Muscle of leg (tissue), 3 donors: ENCODE measurements at regions not wholly inside any gene's neighbourhood (a gene's known extent, or its start where the extent isn't known, plus 50 kb on each side); places are given as distances from the start of the nearest gene placed in this dataset.

ENCODE experiments used
- DNase-seq: peaks from one replicate; pipeline ENCODE4 v3.0.0; 2013
- H3K27ac ChIP-seq: one replicate; pipeline ENCODE4 v1.5.1; 2013; ENCODE audit warnings: mild to moderate bottlenecking, low read length, control low read depth
- H3K27me3 ChIP-seq: one replicate; pipeline ENCODE4 v1.6.1; 2013; ENCODE audit warnings: low read length; ENCODE audit not compliant: control insufficient read depth, insufficient read depth
- H3K36me3 ChIP-seq: one replicate; pipeline ENCODE4 v1.6.1; 2013; ENCODE audit warnings: low read length; ENCODE audit not compliant: control insufficient read depth, insufficient read depth
- H3K4me1 ChIP-seq: one replicate; pipeline ENCODE4 v1.6.1; 2013; ENCODE audit warnings: low read length; ENCODE audit not compliant: control insufficient read depth, insufficient read depth
- H3K4me3 ChIP-seq: one replicate; pipeline ENCODE4 v1.5.1; 2013; ENCODE audit warnings: low read length, control low read depth
- H3K9me3 ChIP-seq: replicated peaks from 2 replicates; pipeline ENCODE4 v1.6.1; 2013; ENCODE audit warnings: low read depth, low read length; ENCODE audit not compliant: control insufficient read depth
- WGBS: methylation state at CpG from one replicate; pipeline ENCODE4 v1.1.5; 2013; ENCODE audit warnings: missing lambda C conversion rate; ENCODE audit not compliant: insufficient coverage; 5-methylcytosine and 5-hydroxymethylcytosine counted together

- H3K4me1 ChIP-seq = no peaks in the 10 kb centered on the region
- WGBS = no CpG with 5 or more reads among the region's 5 CpGs
- no peak overlapping the region for H3K27ac ChIP-seq
- H3K4me3 ChIP-seq = no peak overlapping the region
- H3K9me3 ChIP-seq = no peaks in the 10 kb centered on the region
- no peak for DNase-seq
- H3K27me3 ChIP-seq = no peaks in the 10 kb centered on the region
- no peaks in the 10 kb centered on the region for H3K36me3 ChIP-seq
Observed at GRCh38 chr11:96680211-96681018, 290.6 kb downstream of the JRKL start.

- H3K27me3 ChIP-seq = no peaks in the 10 kb centered on the region
- no peaks in the 10 kb centered on the region for H3K9me3 ChIP-seq
- DNase-seq = no peak
- H3K4me3 ChIP-seq = no peak overlapping the region
- H3K4me1 ChIP-seq = no peaks in the 10 kb centered on the region
- no CpG with 5 or more reads among the region's 5 CpGs for WGBS
- no peaks in the 10 kb centered on the region for H3K36me3 ChIP-seq
- H3K27ac ChIP-seq = no peak overlapping the region
Observed at GRCh38 chr11:96681019-96681716, 291.4 kb downstream of the JRKL start.

GRCh38 chr11:96694338-96694737, 304.5 kb downstream of the JRKL start:
- Histone ChIP-seq H3K4me3 (no peak overlapping the region), H3K36me3 (no peaks in the 10 kb centered on the region), H3K27ac (no peak overlapping the region), H3K9me3 (no peaks in the 10 kb centered on the region), H3K4me1 (no peaks in the 10 kb centered on the region), H3K27me3 (no peaks in the 10 kb centered on the region)
- no peak for DNase-seq
- 61% methylated on average over 3 of the region's 5 CpGs for WGBS

- Histone ChIP-seq H3K27ac (no peak overlapping the region), H3K9me3 (no peaks in the 10 kb centered on the region), H3K4me3 (no peak overlapping the region), H3K27me3 (no peaks in the 10 kb centered on the region), H3K36me3 (no peaks in the 10 kb centered on the region), H3K4me1 (no peaks in the 10 kb centered on the region)
- no peak for DNase-seq
- WGBS = 17% methylated on average over 1 of the region's 1 CpG
Observed at GRCh38 chr11:96696731-96697130, 306.9 kb downstream of the JRKL start.

- H3K27ac ChIP-seq = no peak overlapping the region
- no peak overlapping the region for H3K4me3 ChIP-seq
- no peaks in the 10 kb centered on the region for H3K4me1 ChIP-seq
- H3K9me3 ChIP-seq = no peaks in the 10 kb centered on the region
- 83% methylated on average over 2 of the region's 3 CpGs for WGBS
- no peak for DNase-seq
- no peaks in the 10 kb centered on the region for H3K27me3 ChIP-seq
- H3K36me3 ChIP-seq = no peaks in the 10 kb centered on the region
Observed at GRCh38 chr11:96697466-96697865, 307.7 kb downstream of the JRKL start.

GRCh38 chr11:96704847-96705246, 315.0 kb downstream of the JRKL start:
- Histone ChIP-seq H3K36me3 (no peaks in the 10 kb centered on the region), H3K4me1 (no peaks in the 10 kb centered on the region), H3K9me3 (no peaks in the 10 kb centered on the region), H3K27me3 (no peaks in the 10 kb centered on the region), H3K4me3 (no peak overlapping the region), H3K27ac (no peak overlapping the region)
- WGBS = no CpG with 5 or more reads among the region's 3 CpGs
- no peak for DNase-seq

- Histone ChIP-seq H3K36me3 (no peaks in the 10 kb centered on the region), H3K4me3 (no peak overlapping the region), H3K27me3 (no peaks in the 10 kb centered on the region), H3K27ac (no peak overlapping the region), H3K4me1 (no peaks in the 10 kb centered on the region), H3K9me3 (no peaks in the 10 kb centered on the region)
- 60% methylated on average over 2 of the region's 3 CpGs for WGBS
- DNase-seq = no peak
Observed at GRCh38 chr11:96706761-96707160, 316.9 kb downstream of the JRKL start.

- Histone ChIP-seq H3K9me3 (no peaks in the 10 kb centered on the region), H3K36me3 (no peaks in the 10 kb centered on the region), H3K27me3 (no peaks in the 10 kb centered on the region), H3K4me3 (no peak overlapping the region), H3K4me1 (no peaks in the 10 kb centered on the region), H3K27ac (no peak overlapping the region)
- no peak for DNase-seq
Observed at GRCh38 chr11:96707273-96707672, 317.5 kb downstream of the JRKL start.

GRCh38 chr11:96708219-96708878, 318.5 kb downstream of the JRKL start:
- DNase-seq = no peak
- no CpG with 5 or more reads among the region's 4 CpGs for WGBS
- Histone ChIP-seq H3K4me3 (no peak overlapping the region), H3K9me3 (no peaks in the 10 kb centered on the region), H3K4me1 (no peaks in the 10 kb centered on the region), H3K36me3 (no peaks in the 10 kb centered on the region), H3K27me3 (no peaks in the 10 kb centered on the region), H3K27ac (no peak overlapping the region)

GRCh38 chr11:96713301-96713700, 323.5 kb downstream of the JRKL start:
- no peaks in the 10 kb centered on the region for H3K9me3 ChIP-seq
- no peaks in the 10 kb centered on the region for H3K36me3 ChIP-seq
- H3K27me3 ChIP-seq = no peaks in the 10 kb centered on the region
- no peak for DNase-seq
- H3K4me3 ChIP-seq = no peak overlapping the region
- H3K4me1 ChIP-seq = no peaks in the 10 kb centered on the region
- H3K27ac ChIP-seq = no peak overlapping the region
- no CpG with 5 or more reads among the region's 2 CpGs for WGBS
